ENCODE measurements at regions not wholly inside any gene's neighbourhood (a gene's known extent, or its start where the extent isn't known, plus 50 kb on each side); places are given as distances from the start of the nearest gene placed in this dataset.

GRCh38 chr2:173684896-173685459, 280.2 kb downstream of the SP3 start:
- H3K4me3 Mint-ChIP-seq: no peak overlapping the region
- ATAC-seq (no peak), DNase-seq (no peak)
- H3K36me3 Mint-ChIP-seq (ENCODE audit: insufficient read depth): no peaks in the 10 kb centered on the region
- H3K9me3 Mint-ChIP-seq: peaks cover 4% of the 10 kb centered on the region
- peaks cover 4% of the 10 kb centered on the region for H3K27me3 Mint-ChIP-seq (ENCODE audit: low read depth)
- H3K4me1 Mint-ChIP-seq (ENCODE audit: low read depth): no peaks in the 10 kb centered on the region

DNA sequence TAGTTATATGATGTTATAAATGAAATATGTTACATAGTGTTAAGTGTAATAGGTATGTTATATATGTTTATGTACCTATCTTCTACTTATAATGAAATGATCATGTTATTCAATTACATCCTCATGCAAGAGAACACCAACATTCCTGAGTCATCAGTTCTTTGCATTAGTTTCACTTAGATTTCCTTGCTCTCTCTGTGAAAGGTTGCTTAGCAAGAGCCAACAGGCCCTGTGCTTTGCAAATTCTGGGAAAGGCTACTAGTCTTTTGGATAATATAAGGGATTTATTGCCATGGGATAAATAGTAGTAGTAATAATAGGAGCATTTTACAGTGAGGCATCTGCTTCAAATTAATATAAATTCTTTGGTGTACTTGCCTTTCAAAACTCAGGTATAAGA, 274.8 kb downstream of the SP3 start:
- no peaks in the 10 kb centered on the region for H3K4me1 Mint-ChIP-seq (ENCODE audit: low read depth)
- H3K36me3 Mint-ChIP-seq (ENCODE audit: insufficient read depth): no peaks in the 10 kb centered on the region

DNA sequence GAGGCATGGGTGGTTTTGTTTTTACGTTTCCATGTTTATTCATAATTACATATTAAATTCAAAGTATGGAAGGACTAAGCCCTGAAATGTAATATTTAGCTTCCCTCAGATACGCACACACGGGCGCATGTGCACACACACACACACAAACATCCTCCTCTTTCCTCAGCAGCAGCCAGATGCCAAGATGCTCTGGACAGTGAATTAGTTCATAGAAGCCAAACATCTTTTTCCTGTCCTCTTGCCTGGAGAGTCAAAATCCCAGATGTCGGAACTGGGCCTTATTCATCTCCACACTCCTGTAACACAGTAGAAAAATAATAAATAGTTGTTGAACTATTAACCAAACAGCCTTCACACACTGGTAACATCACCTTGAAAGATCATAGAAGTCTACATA, 273.1 kb downstream of the SP3 start:
- Mint-ChIP-seq H3K36me3 (ENCODE audit: insufficient read depth) (no peaks in the 10 kb centered on the region), H3K27me3 (ENCODE audit: low read depth) (peaks cover 5% of the 10 kb centered on the region), H3K4me1 (ENCODE audit: low read depth) (no peaks in the 10 kb centered on the region), H3K9me3 (no peaks in the 10 kb centered on the region), H3K4me3 (no peak overlapping the region)
- ATAC-seq: no peak
- DNase-seq: no peak

More for the DNA sequence above, 274.8 kb downstream of the SP3 start:
- Mint-ChIP-seq H3K4me3 (no peak overlapping the region), H3K9me3 (no peaks in the 10 kb centered on the region), H3K27me3 (ENCODE audit: low read depth) (peaks cover 5% of the 10 kb centered on the region)
- no peak for ATAC-seq
- DNase-seq: no peak

DNA sequence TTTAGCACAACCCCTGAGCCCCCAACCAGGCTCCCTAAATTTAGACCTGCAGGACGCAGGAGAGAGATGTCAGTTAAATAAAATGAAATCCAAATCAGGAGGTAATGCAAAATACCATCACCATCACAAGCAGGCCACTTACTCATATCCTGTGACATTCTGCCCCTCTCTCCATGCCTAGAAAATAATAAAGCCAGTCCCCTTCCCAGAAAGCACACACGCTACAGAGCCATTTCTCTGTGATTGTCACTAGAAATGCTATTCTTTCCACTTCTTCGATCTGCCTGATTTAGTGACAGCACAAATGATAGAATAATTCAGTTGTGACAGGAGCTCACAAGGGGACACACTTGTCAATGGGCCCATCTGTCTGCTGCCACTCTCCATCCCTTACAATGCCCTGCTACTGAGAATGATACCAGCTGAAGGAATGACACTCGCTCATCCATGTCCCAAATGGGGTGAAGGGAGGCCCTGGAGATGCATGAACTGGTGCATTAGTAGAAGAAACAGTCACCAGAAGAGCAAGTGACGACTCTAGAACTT, 272.1 kb downstream of the SP3 start:
- H3K4me1 Mint-ChIP-seq (ENCODE audit: low read depth): no peaks in the 10 kb centered on the region
- H3K27me3 Mint-ChIP-seq (ENCODE audit: low read depth): peaks cover 5% of the 10 kb centered on the region
- no peaks in the 10 kb centered on the region for H3K36me3 Mint-ChIP-seq (ENCODE audit: insufficient read depth)
- ATAC-seq: no peak
- no peaks in the 10 kb centered on the region for H3K9me3 Mint-ChIP-seq
- H3K4me3 Mint-ChIP-seq: no peak overlapping the region
- no peak for DNase-seq

DNA sequence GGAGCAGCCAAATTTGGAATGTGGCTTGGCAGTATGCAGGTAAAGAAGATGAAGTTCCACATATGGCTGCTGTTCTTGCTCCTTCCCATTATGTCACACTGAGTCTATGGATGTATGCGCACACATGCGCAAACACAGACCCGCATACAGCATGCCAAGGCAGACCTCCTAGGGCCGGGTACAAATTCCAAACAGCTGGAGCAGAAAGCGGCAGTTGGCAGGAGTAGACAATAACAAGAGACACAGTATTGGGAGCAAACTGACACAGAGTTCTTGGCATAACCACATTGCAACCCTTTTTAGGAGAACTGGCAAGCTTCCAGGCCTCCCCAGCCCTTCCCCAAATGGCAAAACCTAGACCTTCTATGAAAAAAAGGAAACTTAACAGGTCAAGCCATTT, 268.9 kb downstream of the SP3 start:
- no peak for ATAC-seq
- peaks cover 3% of the 10 kb centered on the region for H3K27me3 Mint-ChIP-seq (ENCODE audit: low read depth)

DNA sequence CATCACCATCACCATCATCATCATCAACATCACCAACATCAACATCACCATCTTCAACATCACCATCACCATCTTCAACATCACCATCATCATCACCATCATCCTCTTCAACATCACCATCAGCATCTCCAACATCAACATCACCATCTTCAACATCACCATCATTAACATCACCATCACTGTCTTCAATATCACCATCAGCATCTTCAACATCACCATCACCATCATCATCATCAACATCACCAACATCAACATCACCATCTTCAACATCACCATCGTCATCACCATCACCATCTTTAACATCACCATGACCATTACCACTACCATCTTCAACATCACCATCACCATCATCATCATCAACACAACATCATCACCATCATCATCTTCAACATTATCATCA, 267.2 kb downstream of the SP3 start:
- DNase-seq (no peak), ATAC-seq (no peak)
- no peaks in the 10 kb centered on the region for H3K9me3 Mint-ChIP-seq

More for the DNA sequence above, 268.9 kb downstream of the SP3 start:
- Mint-ChIP-seq H3K4me3 (no peak overlapping the region), H3K9me3 (no peaks in the 10 kb centered on the region), H3K36me3 (ENCODE audit: insufficient read depth) (no peaks in the 10 kb centered on the region), H3K4me1 (ENCODE audit: low read depth) (no peaks in the 10 kb centered on the region)
- no peak for DNase-seq

DNA sequence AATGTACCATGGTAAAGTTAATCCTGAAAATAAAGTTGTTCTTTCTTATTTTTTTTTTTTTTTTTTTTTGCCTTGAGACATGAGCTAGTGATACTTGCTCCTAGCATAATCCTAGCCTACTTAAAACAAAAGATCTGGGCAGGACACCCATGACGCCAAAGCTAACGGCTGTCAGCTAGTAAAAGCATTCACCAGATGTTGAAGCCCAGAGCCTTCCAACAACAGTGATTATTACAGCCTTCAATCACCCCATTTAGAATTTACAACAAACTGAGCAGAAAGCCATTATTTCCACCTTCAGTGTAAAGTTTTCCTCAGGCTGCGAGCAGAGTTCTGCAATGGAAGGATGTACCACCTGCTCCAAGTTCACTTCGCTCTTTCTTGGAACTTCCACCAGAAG, 259.5 kb downstream of the SP3 start:
- Mint-ChIP-seq H3K27me3 (ENCODE audit: low read depth) (peaks cover 12% of the 10 kb centered on the region), H3K4me3 (no peak overlapping the region), H3K4me1 (ENCODE audit: low read depth) (no peaks in the 10 kb centered on the region), H3K9me3 (no peaks in the 10 kb centered on the region), H3K36me3 (ENCODE audit: insufficient read depth) (no peaks in the 10 kb centered on the region)
- DNase-seq: no peak
- no peak for ATAC-seq

More for the DNA sequence above, 267.2 kb downstream of the SP3 start:
- no peaks in the 10 kb centered on the region for H3K36me3 Mint-ChIP-seq (ENCODE audit: insufficient read depth)
- H3K4me1 Mint-ChIP-seq (ENCODE audit: low read depth): no peaks in the 10 kb centered on the region
- H3K4me3 Mint-ChIP-seq: no peak overlapping the region
- H3K27me3 Mint-ChIP-seq (ENCODE audit: low read depth): peaks cover 3% of the 10 kb centered on the region

- no peak for ATAC-seq
- Mint-ChIP-seq H3K9me3 (no peaks in the 10 kb centered on the region), H3K4me1 (ENCODE audit: low read depth) (no peaks in the 10 kb centered on the region)
Observed at GRCh38 chr2:173706936-173707335, 258.2 kb downstream of the SP3 start.

DNA sequence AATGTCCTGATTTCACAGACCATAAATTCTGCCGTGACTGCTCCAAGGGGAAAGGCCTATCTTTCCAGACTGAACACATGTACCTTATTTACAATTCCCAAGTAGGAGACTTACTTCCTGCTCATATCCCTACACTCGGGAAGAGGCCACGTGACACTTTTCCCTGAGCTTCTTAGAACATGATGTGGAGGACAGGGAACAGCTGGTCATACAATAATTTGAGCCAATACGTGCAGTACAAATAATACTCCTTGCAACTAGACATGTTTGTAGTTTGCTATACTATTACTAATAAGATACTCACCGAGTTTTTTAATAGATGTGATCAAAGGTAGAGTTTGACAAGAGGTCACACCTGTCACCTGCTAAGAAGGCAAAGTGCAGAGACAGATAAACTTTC, 256.4 kb downstream of the SP3 start:
- Mint-ChIP-seq H3K4me3 (no peak overlapping the region), H3K4me1 (ENCODE audit: low read depth) (no peaks in the 10 kb centered on the region), H3K27me3 (ENCODE audit: low read depth) (peaks cover 12% of the 10 kb centered on the region), H3K9me3 (no peaks in the 10 kb centered on the region), H3K36me3 (ENCODE audit: insufficient read depth) (no peaks in the 10 kb centered on the region)
- ATAC-seq: no peak
- no peak for DNase-seq

More at GRCh38 chr2:173706936-173707335, 258.2 kb downstream of the SP3 start:
- Mint-ChIP-seq H3K36me3 (ENCODE audit: insufficient read depth) (no peaks in the 10 kb centered on the region), H3K27me3 (ENCODE audit: low read depth) (peaks cover 12% of the 10 kb centered on the region), H3K4me3 (no peak overlapping the region)
- DNase-seq: no peak

DNA sequence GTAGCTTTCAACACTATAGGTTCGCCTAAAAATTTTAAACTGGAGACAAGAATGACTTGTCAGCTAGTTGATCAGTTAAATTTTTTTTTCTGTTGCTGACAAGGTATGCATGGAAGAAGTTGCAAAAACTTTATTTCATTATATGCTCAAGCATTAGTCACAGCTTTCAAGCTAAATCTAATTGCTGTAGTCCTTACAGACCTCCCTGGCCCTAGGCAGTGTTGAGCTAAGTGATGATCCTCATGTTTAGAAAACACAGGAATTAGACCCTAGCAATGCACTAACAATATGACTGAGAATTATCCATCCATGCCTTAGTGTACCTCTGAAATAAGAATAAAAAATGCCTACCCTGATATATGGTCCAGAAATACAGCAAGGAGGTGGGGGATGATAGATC, 253.4 kb downstream of the SP3 start:
- no peak overlapping the region for H3K4me3 Mint-ChIP-seq
- no peaks in the 10 kb centered on the region for H3K9me3 Mint-ChIP-seq
- H3K36me3 Mint-ChIP-seq (ENCODE audit: insufficient read depth): no peaks in the 10 kb centered on the region

GRCh38 chr2:173713904-173714555, 251.1 kb downstream of the SP3 start:
- Mint-ChIP-seq H3K27me3 (ENCODE audit: low read depth) (peaks cover 11% of the 10 kb centered on the region), H3K9me3 (no peaks in the 10 kb centered on the region), H3K36me3 (ENCODE audit: insufficient read depth) (no peaks in the 10 kb centered on the region), H3K4me3 (no peak overlapping the region), H3K4me1 (ENCODE audit: low read depth) (no peaks in the 10 kb centered on the region)
- ATAC-seq (no peak), DNase-seq (no peak)

More for the DNA sequence above, 253.4 kb downstream of the SP3 start:
- no peak for ATAC-seq
- no peak for DNase-seq
- Mint-ChIP-seq H3K27me3 (ENCODE audit: low read depth) (peaks cover 11% of the 10 kb centered on the region), H3K4me1 (ENCODE audit: low read depth) (no peaks in the 10 kb centered on the region)

- Mint-ChIP-seq H3K36me3 (ENCODE audit: insufficient read depth) (no peaks in the 10 kb centered on the region), H3K4me3 (no peak overlapping the region), H3K4me1 (ENCODE audit: low read depth) (no peaks in the 10 kb centered on the region), H3K9me3 (no peaks in the 10 kb centered on the region), H3K27me3 (ENCODE audit: low read depth) (peaks cover 17% of the 10 kb centered on the region)
- ATAC-seq (no peak), DNase-seq (no peak)
Observed at GRCh38 chr2:173715441-173715840, 249.7 kb downstream of the SP3 start.

DNA sequence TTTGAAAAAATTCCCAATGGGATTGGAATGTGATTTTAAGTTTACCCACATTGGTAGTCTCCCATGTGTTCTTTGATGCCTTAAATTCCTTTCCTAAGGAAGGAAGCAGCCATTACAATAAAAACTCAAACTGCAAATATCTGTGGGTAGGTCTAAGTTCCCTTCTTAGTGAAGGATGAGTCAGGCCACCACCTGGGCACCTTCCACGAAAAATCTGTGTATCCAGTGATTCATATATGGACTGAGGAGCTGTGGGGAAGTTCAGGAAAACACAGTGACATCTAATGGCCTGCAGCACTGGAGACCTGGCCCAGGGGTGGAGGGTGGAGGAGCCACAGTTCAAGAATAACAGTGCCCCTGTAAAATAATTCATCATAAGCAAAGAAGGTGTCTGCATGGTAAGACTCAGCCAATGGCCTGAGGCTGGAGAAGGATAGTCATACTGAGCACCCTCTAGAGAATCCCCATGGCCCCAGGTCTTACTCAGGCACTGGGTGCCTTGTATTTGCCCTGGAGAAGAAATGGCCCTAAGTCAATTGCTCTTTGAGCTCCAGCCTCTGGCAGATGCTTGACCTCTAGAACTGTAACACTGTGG, 248.6 kb downstream of the SP3 start:
- H3K4me3 Mint-ChIP-seq: no peak overlapping the region
- no peaks in the 10 kb centered on the region for H3K9me3 Mint-ChIP-seq
- H3K27me3 Mint-ChIP-seq (ENCODE audit: low read depth): peaks cover 22% of the 10 kb centered on the region
- H3K36me3 Mint-ChIP-seq (ENCODE audit: insufficient read depth): no peaks in the 10 kb centered on the region
- ATAC-seq: no peak
- DNase-seq: no peak
- no peaks in the 10 kb centered on the region for H3K4me1 Mint-ChIP-seq (ENCODE audit: low read depth)

GRCh38 chr2:173719471-173719870, 245.7 kb downstream of the SP3 start:
- H3K9me3 Mint-ChIP-seq: no peaks in the 10 kb centered on the region
- no peaks in the 10 kb centered on the region for H3K36me3 Mint-ChIP-seq (ENCODE audit: insufficient read depth)
- ATAC-seq (no peak), DNase-seq (no peak)
- H3K27me3 Mint-ChIP-seq (ENCODE audit: low read depth): peaks cover 31% of the 10 kb centered on the region
- H3K4me3 Mint-ChIP-seq: no peak overlapping the region
- H3K4me1 Mint-ChIP-seq (ENCODE audit: low read depth): no peaks in the 10 kb centered on the region

DNA sequence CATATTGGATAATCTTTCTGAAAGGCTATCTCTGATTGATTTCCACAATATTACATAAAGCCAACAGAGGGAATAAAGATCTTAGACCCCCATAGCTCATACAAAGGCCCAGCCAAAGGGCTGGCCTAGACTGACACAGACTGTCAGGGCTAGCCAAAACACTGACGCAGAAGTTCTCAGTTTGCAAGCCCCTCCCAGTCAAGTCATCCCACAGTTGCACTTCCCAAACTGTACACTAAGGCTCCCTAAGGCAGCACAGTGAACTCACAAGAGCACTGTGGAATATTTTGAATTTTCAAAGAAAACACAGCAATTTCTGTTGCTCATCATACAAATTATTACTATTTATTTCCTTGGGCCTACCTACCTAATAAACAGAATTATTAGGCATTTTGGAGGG, 244.9 kb downstream of the SP3 start:
- no peak for DNase-seq
- H3K27me3 Mint-ChIP-seq (ENCODE audit: low read depth): peaks cover 31% of the 10 kb centered on the region
- no peak for ATAC-seq
- H3K9me3 Mint-ChIP-seq: no peaks in the 10 kb centered on the region
- H3K4me3 Mint-ChIP-seq: no peak overlapping the region
- H3K36me3 Mint-ChIP-seq (ENCODE audit: insufficient read depth): no peaks in the 10 kb centered on the region
- no peaks in the 10 kb centered on the region for H3K4me1 Mint-ChIP-seq (ENCODE audit: low read depth)
